ENCODE measurements at regions not wholly inside any gene's neighbourhood (a gene's known extent, or its start where the extent isn't known, plus 50 kb on each side); places are given as distances from the start of the nearest gene placed in this dataset.

DNA sequence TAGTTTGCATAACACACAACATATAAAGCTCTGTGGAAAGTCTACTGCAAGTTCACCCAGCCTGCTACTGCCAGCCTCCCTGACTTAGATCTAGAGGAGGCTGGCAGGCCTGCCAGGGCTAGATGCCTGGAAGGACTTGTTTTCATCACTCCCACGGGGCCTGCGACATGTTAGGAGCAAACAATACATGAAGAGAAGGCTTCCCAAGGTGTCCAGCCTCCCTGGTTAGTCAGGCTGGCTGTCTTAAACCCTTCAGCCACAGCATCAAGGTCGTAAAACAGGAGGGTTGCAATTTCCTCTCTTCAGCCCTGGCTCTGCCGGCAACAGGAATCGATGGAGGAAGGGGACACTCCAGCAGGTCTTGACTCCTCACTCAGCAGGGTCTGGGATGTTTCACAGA is 104.5 kb downstream of the NGF start:
- no peak overlapping the region for H3K4me3 ChIP-seq (ENCODE audit: low read depth, low read length)
- Mint-ChIP-seq H3K27me3 (ENCODE audit: insufficient read depth, unreplicated experiment) (no peaks in the 10 kb centered on the region), H3K36me3 (ENCODE audit: insufficient read depth, unreplicated experiment) (no peaks in the 10 kb centered on the region), H3K9me3 (ENCODE audit: unreplicated experiment) (peaks cover 6% of the 10 kb centered on the region), H3K4me1 (ENCODE audit: low read depth, unreplicated experiment) (no peaks in the 10 kb centered on the region), H3K4me3 (ENCODE audit: unreplicated experiment) (no peak overlapping the region), H3K27ac (ENCODE audit: unreplicated experiment) (no peak overlapping the region)
- DNase-seq: no peak
- H3K9me3 ChIP-seq: no peaks in the 10 kb centered on the region
- CTCF ChIA-PET: no interaction called here
- H3K4me1 ChIP-seq: no peaks in the 10 kb centered on the region
- no TSS peak for BruUV-seq (replicated peaks)
- H3K36me3 ChIP-seq (ENCODE audit: control insufficient read depth, insufficient read depth, low read length): no peaks in the 10 kb centered on the region
- TF ChIP-seq, protein P1, sequence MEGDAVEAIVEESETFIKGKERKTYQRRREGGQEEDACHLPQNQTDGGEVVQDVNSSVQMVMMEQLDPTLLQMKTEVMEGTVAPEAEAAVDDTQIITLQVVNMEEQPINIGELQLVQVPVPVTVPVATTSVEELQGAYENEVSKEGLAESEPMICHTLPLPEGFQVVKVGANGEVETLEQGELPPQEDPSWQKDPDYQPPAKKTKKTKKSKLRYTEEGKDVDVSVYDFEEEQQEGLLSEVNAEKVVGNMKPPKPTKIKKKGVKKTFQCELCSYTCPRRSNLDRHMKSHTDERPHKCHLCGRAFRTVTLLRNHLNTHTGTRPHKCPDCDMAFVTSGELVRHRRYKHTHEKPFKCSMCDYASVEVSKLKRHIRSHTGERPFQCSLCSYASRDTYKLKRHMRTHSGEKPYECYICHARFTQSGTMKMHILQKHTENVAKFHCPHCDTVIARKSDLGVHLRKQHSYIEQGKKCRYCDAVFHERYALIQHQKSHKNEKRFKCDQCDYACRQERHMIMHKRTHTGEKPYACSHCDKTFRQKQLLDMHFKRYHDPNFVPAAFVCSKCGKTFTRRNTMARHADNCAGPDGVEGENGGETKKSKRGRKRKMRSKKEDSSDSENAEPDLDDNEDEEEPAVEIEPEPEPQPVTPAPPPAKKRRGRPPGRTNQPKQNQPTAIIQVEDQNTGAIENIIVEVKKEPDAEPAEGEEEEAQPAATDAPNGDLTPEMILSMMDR (IDR thresholded peaks at IDR 0.05; ENCODE audit: insufficient read depth in 1 of 2, low read depth in 1 of 2, low read length in 1 of 2, severe bottlenecking in 1 of 2, unreplicated experiment in 1 of 2): no peak
- intact Hi-C loops (cut with micrococcal nuclease; ENCODE audit: unreplicated experiment): no loop called here
- POLR2A ChIA-PET: no interaction called here
- H3K27me3 ChIP-seq (replicated peaks; ENCODE audit: control insufficient read depth, insufficient read depth, low read length): no peaks in the 10 kb centered on the region

DNA sequence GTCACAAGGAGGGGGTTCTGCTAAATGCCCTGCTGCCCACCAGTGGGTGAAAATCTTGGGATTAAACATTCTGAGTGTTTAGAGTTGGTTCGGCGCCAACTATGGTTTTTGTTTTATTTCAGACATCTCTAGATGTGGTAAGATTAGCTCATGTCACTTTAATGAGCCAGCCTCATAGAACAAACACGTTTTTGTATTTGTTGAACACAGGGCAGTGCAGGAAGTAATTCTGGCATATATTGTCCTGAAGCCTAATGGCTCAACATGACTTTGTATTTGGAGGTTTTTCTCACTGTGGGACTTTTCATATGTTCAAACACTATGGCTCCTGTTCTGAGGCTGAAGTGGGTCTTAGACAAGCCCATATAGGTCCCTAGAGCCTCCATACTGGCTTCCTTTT is 107.8 kb downstream of the NGF start:
- no peaks in the 10 kb centered on the region for H3K27me3 ChIP-seq (replicated peaks; ENCODE audit: control insufficient read depth, insufficient read depth, low read length)
- POLR2A ChIA-PET: no interaction called here
- H3K36me3 ChIP-seq (ENCODE audit: control insufficient read depth, insufficient read depth, low read length): no peaks in the 10 kb centered on the region
- no peaks in the 10 kb centered on the region for H3K36me3 Mint-ChIP-seq (ENCODE audit: insufficient read depth, unreplicated experiment)
- TF ChIP-seq, protein P1 (IDR thresholded peaks at IDR 0.05; ENCODE audit: insufficient read depth in 1 of 2, low read depth in 1 of 2, low read length in 1 of 2, severe bottlenecking in 1 of 2, unreplicated experiment in 1 of 2): no peak
- CTCF ChIA-PET: no interaction called here
- H3K4me3 ChIP-seq (ENCODE audit: low read depth, low read length): no peak overlapping the region
- no peaks in the 10 kb centered on the region for H3K4me1 ChIP-seq
- BruUV-seq (replicated peaks): no TSS peak
- H3K27ac Mint-ChIP-seq (ENCODE audit: unreplicated experiment): no peak overlapping the region
- no peaks in the 10 kb centered on the region for H3K4me1 Mint-ChIP-seq (ENCODE audit: low read depth, unreplicated experiment)
- no peaks in the 10 kb centered on the region for H3K27me3 Mint-ChIP-seq (ENCODE audit: insufficient read depth, unreplicated experiment)
- no peaks in the 10 kb centered on the region for H3K9me3 ChIP-seq
- no peak overlapping the region for H3K4me3 Mint-ChIP-seq (ENCODE audit: unreplicated experiment)
- DNase-seq: no peak
- intact Hi-C loops (cut with micrococcal nuclease; ENCODE audit: unreplicated experiment): no loop called here
- no peaks in the 10 kb centered on the region for H3K9me3 Mint-ChIP-seq (ENCODE audit: unreplicated experiment)

DNA sequence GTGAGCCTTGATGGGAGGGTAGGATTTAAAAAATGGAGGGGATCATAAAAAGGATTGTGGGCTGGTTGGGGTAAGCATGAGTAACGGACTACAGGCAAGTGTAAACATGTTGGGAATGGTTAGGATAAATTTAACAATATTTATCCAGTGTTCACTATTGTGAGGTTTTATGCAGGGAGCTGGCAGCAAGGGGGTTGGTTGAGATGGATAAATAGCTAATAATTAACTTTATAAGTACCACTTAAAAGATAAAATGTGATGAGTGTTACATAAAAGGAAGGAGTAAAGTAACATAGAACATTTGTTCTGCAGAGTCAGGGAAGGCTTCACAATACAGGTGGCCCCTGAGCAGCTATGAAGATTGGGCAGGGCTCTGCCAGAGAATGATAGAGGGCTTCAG is 109.0 kb downstream of the NGF start:
- no peak for DNase-seq
- Mint-ChIP-seq H3K27ac (ENCODE audit: unreplicated experiment) (no peak overlapping the region), H3K4me3 (ENCODE audit: unreplicated experiment) (no peak overlapping the region), H3K27me3 (ENCODE audit: insufficient read depth, unreplicated experiment) (no peaks in the 10 kb centered on the region), H3K9me3 (ENCODE audit: unreplicated experiment) (no peaks in the 10 kb centered on the region), H3K36me3 (ENCODE audit: insufficient read depth, unreplicated experiment) (no peaks in the 10 kb centered on the region), H3K4me1 (ENCODE audit: low read depth, unreplicated experiment) (no peaks in the 10 kb centered on the region)
- TF ChIP-seq, protein P1 (IDR thresholded peaks at IDR 0.05; ENCODE audit: insufficient read depth in 1 of 2, low read depth in 1 of 2, low read length in 1 of 2, severe bottlenecking in 1 of 2, unreplicated experiment in 1 of 2): no peak
- no TSS peak for BruUV-seq (replicated peaks)
- CTCF ChIA-PET: interaction anchor here (0.6 kb wide), 1 partner anchor 105 kb away, joined by 4 read pairs; no protein-coding TSS in a partner anchor
- H3K27me3 ChIP-seq (replicated peaks; ENCODE audit: control insufficient read depth, insufficient read depth, low read length): no peaks in the 10 kb centered on the region
- intact Hi-C loops (cut with micrococcal nuclease; ENCODE audit: unreplicated experiment): no loop called here
- H3K4me3 ChIP-seq (ENCODE audit: low read depth, low read length): no peak overlapping the region
- H3K9me3 ChIP-seq: no peaks in the 10 kb centered on the region
- H3K36me3 ChIP-seq (ENCODE audit: control insufficient read depth, insufficient read depth, low read length): no peaks in the 10 kb centered on the region
- POLR2A ChIA-PET: no interaction called here
- H3K4me1 ChIP-seq: no peaks in the 10 kb centered on the region

Data from Caco-2 (cell line).